ENCODE measurements at regions not wholly inside any gene's neighbourhood (a gene's known extent, or its start where the extent isn't known, plus 50 kb on each side); places are given as distances from the start of the nearest gene placed in this dataset.

GRCh38 chr2:181161615-181162014 is 181.2 kb downstream of the UBE2E3 start:
- H3K27ac ChIP-seq (ENCODE audit: low read depth, low read length) = no peak overlapping the region
- H3K9me3 ChIP-seq (ENCODE audit: insufficient read depth, low read depth, low read length) = no peaks in the 10 kb centered on the region
- no peak overlapping the region for H2BK12ac ChIP-seq (ENCODE audit: low read length)
- no peaks in the 10 kb centered on the region for H3K36me3 ChIP-seq (ENCODE audit: control insufficient read depth in 1 of 2, insufficient read depth in 2 of 2, low read length in 2 of 2)
- H2AK5ac ChIP-seq (ENCODE audit: low read length) = no peak overlapping the region
- no peak overlapping the region for H3K4ac ChIP-seq (ENCODE audit: low read depth, low read length)
- H3K4me3 ChIP-seq (ENCODE audit: low read depth, low read length) = no peak overlapping the region
- WGBS (ENCODE audit: extremely low coverage, insufficient coverage, insufficient read length) = no CpG with 5 or more reads among the region's 1 CpG
- no peak for DNase-seq
- no peaks in the 10 kb centered on the region for H3K79me1 ChIP-seq (ENCODE audit: low read length)
- H4K91ac ChIP-seq (ENCODE audit: low read depth, low read length) = no peak overlapping the region
- H3K18ac ChIP-seq (ENCODE audit: low read length) = no peak overlapping the region
- no peak overlapping the region for H3K9ac ChIP-seq (ENCODE audit: low read length)
- no peak overlapping the region for H4K12ac ChIP-seq (ENCODE audit: low read depth, low read length)
- H3K4me1 ChIP-seq (ENCODE audit: control insufficient read depth in 1 of 2, insufficient read depth in 2 of 2, low read length in 2 of 2) = no peaks in the 10 kb centered on the region
- H3K14ac ChIP-seq (ENCODE audit: low read length) = no peak overlapping the region
- H2BK5ac ChIP-seq (ENCODE audit: low read depth, low read length, poor library complexity) = no peak overlapping the region
- no peak overlapping the region for H2BK120ac ChIP-seq (ENCODE audit: insufficient read depth, low read length, poor library complexity)
- H3K23ac ChIP-seq (ENCODE audit: low read length) = no peak overlapping the region
- H3K4me2 ChIP-seq (ENCODE audit: low read length) = no peak overlapping the region
- H3K79me2 ChIP-seq (ENCODE audit: control insufficient read depth, insufficient read depth, low read length, poor library complexity) = no peaks in the 10 kb centered on the region
- no peak overlapping the region for H4K8ac ChIP-seq (ENCODE audit: low read depth, low read length)
- no peaks in the 10 kb centered on the region for H3K27me3 ChIP-seq (ENCODE audit: insufficient read depth, low read length)
- H2AFZ ChIP-seq (ENCODE audit: insufficient read depth, low read length, poor library complexity) = no peak overlapping the region

GRCh38 chr2:181163139-181163538 is 182.7 kb downstream of the UBE2E3 start:
- no peak overlapping the region for H3K27ac ChIP-seq (ENCODE audit: low read depth, low read length)
- H2BK120ac ChIP-seq (ENCODE audit: insufficient read depth, low read length, poor library complexity) = no peak overlapping the region
- H3K4me3 ChIP-seq (ENCODE audit: low read depth, low read length) = no peak overlapping the region
- no peaks in the 10 kb centered on the region for H3K27me3 ChIP-seq (ENCODE audit: insufficient read depth, low read length)
- H2BK5ac ChIP-seq (ENCODE audit: low read depth, low read length, poor library complexity) = no peak overlapping the region
- no peak overlapping the region for H3K23ac ChIP-seq (ENCODE audit: low read length)
- no peak overlapping the region for H3K18ac ChIP-seq (ENCODE audit: low read length)
- no peak overlapping the region for H3K4me2 ChIP-seq (ENCODE audit: low read length)
- WGBS (ENCODE audit: extremely low coverage, insufficient coverage, insufficient read length) = no CpG with 5 or more reads among the region's 1 CpG
- no peak overlapping the region for H2AK5ac ChIP-seq (ENCODE audit: low read length)
- no peak overlapping the region for H3K4ac ChIP-seq (ENCODE audit: low read depth, low read length)
- H3K79me1 ChIP-seq (ENCODE audit: low read length) = no peaks in the 10 kb centered on the region
- H3K36me3 ChIP-seq (ENCODE audit: control insufficient read depth in 1 of 2, insufficient read depth in 2 of 2, low read length in 2 of 2) = no peaks in the 10 kb centered on the region
- H3K9ac ChIP-seq (ENCODE audit: low read length) = no peak overlapping the region
- H4K12ac ChIP-seq (ENCODE audit: low read depth, low read length) = no peak overlapping the region
- H4K8ac ChIP-seq (ENCODE audit: low read depth, low read length) = no peak overlapping the region
- no peak overlapping the region for H2AFZ ChIP-seq (ENCODE audit: insufficient read depth, low read length, poor library complexity)
- DNase-seq = no peak
- no peaks in the 10 kb centered on the region for H3K4me1 ChIP-seq (ENCODE audit: control insufficient read depth in 1 of 2, insufficient read depth in 2 of 2, low read length in 2 of 2)
- no peak overlapping the region for H3K14ac ChIP-seq (ENCODE audit: low read length)
- no peaks in the 10 kb centered on the region for H3K9me3 ChIP-seq (ENCODE audit: insufficient read depth, low read depth, low read length)
- H2BK12ac ChIP-seq (ENCODE audit: low read length) = no peak overlapping the region
- no peak overlapping the region for H4K91ac ChIP-seq (ENCODE audit: low read depth, low read length)
- H3K79me2 ChIP-seq (ENCODE audit: control insufficient read depth, insufficient read depth, low read length, poor library complexity) = no peaks in the 10 kb centered on the region

GRCh38 chr2:181163691-181164090 is 183.3 kb downstream of the UBE2E3 start:
- H2BK120ac ChIP-seq (ENCODE audit: insufficient read depth, low read length, poor library complexity) = no peak overlapping the region
- H3K23ac ChIP-seq (ENCODE audit: low read length) = no peak overlapping the region
- no peak overlapping the region for H2BK5ac ChIP-seq (ENCODE audit: low read depth, low read length, poor library complexity)
- no peaks in the 10 kb centered on the region for H3K9me3 ChIP-seq (ENCODE audit: insufficient read depth, low read depth, low read length)
- H3K4ac ChIP-seq (ENCODE audit: low read depth, low read length) = no peak overlapping the region
- no peak overlapping the region for H3K27ac ChIP-seq (ENCODE audit: low read depth, low read length)
- H3K18ac ChIP-seq (ENCODE audit: low read length) = no peak overlapping the region
- no peaks in the 10 kb centered on the region for H3K27me3 ChIP-seq (ENCODE audit: insufficient read depth, low read length)
- no peak overlapping the region for H4K91ac ChIP-seq (ENCODE audit: low read depth, low read length)
- H3K14ac ChIP-seq (ENCODE audit: low read length) = no peak overlapping the region
- no peak overlapping the region for H4K8ac ChIP-seq (ENCODE audit: low read depth, low read length)
- no peak overlapping the region for H3K4me2 ChIP-seq (ENCODE audit: low read length)
- H4K12ac ChIP-seq (ENCODE audit: low read depth, low read length) = no peak overlapping the region
- no peak overlapping the region for H2BK12ac ChIP-seq (ENCODE audit: low read length)
- H3K79me2 ChIP-seq (ENCODE audit: control insufficient read depth, insufficient read depth, low read length, poor library complexity) = no peaks in the 10 kb centered on the region
- DNase-seq = no peak
- no peaks in the 10 kb centered on the region for H3K4me1 ChIP-seq (ENCODE audit: control insufficient read depth in 1 of 2, insufficient read depth in 2 of 2, low read length in 2 of 2)
- no peak overlapping the region for H3K4me3 ChIP-seq (ENCODE audit: low read depth, low read length)
- no peaks in the 10 kb centered on the region for H3K79me1 ChIP-seq (ENCODE audit: low read length)
- H3K36me3 ChIP-seq (ENCODE audit: control insufficient read depth in 1 of 2, insufficient read depth in 2 of 2, low read length in 2 of 2) = no peaks in the 10 kb centered on the region
- H3K9ac ChIP-seq (ENCODE audit: low read length) = no peak overlapping the region
- no peak overlapping the region for H2AFZ ChIP-seq (ENCODE audit: insufficient read depth, low read length, poor library complexity)
- no peak overlapping the region for H2AK5ac ChIP-seq (ENCODE audit: low read length)

- Histone ChIP-seq H2AFZ (ENCODE audit: insufficient read depth, low read length, poor library complexity) (no peak overlapping the region), H3K4me3 (ENCODE audit: low read depth, low read length) (no peak overlapping the region), H3K36me3 (ENCODE audit: control insufficient read depth in 1 of 2, insufficient read depth in 2 of 2, low read length in 2 of 2) (no peaks in the 10 kb centered on the region), H2BK12ac (ENCODE audit: low read length) (no peak overlapping the region), H3K27ac (ENCODE audit: low read depth, low read length) (no peak overlapping the region), H3K23ac (ENCODE audit: low read length) (no peak overlapping the region), H3K27me3 (ENCODE audit: insufficient read depth, low read length) (no peaks in the 10 kb centered on the region), H3K79me1 (ENCODE audit: low read length) (no peaks in the 10 kb centered on the region), H3K4me1 (ENCODE audit: control insufficient read depth in 1 of 2, insufficient read depth in 2 of 2, low read length in 2 of 2) (no peaks in the 10 kb centered on the region), H2BK120ac (ENCODE audit: insufficient read depth, low read length, poor library complexity) (no peak overlapping the region), H3K4ac (ENCODE audit: low read depth, low read length) (no peak overlapping the region), H4K8ac (ENCODE audit: low read depth, low read length) (no peak overlapping the region), H4K12ac (ENCODE audit: low read depth, low read length) (no peak overlapping the region), H3K9me3 (ENCODE audit: insufficient read depth, low read depth, low read length) (no peaks in the 10 kb centered on the region), H4K91ac (ENCODE audit: low read depth, low read length) (no peak overlapping the region), H2BK5ac (ENCODE audit: low read depth, low read length, poor library complexity) (no peak overlapping the region), H3K4me2 (ENCODE audit: low read length) (no peak overlapping the region), H3K14ac (ENCODE audit: low read length) (no peak overlapping the region), H3K9ac (ENCODE audit: low read length) (no peak overlapping the region), H2AK5ac (ENCODE audit: low read length) (no peak overlapping the region), H3K79me2 (ENCODE audit: control insufficient read depth, insufficient read depth, low read length, poor library complexity) (no peaks in the 10 kb centered on the region), H3K18ac (ENCODE audit: low read length) (no peak overlapping the region)
- no peak for DNase-seq
Observed at GRCh38 chr2:181164699-181165098, 184.3 kb downstream of the UBE2E3 start.
